ENCODE measurements at regions not wholly inside any gene's neighbourhood (a gene's known extent, or its start where the extent isn't known, plus 50 kb on each side); places are given as distances from the start of the nearest gene placed in this dataset.

DNA sequence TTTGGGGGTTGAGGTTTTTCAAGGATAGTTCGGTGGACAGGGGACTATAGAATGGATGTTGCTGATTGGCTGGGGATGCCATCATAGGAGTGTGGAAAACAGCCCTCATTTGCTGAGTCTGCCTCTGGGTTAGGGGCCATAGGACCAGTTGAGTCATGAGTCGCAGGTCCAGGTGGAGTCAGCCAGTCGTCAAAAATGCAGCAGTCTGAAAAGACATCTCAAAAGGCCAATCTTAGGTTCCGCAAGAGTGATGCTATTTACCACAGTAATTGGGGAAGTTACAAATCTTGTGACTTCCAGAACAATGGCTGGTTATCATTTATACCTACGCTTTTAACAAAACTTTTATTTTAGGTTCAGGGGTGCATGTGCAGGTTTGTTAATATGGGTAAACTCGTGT, 276.0 kb upstream of the DMRT1 start:
- no peak overlapping the region for H3K9ac ChIP-seq (ENCODE audit: low read length in 5 of 5)
- H3K9me3 ChIP-seq (ENCODE audit: control insufficient read depth in 5 of 5, low read length in 5 of 5), result no peaks in the 10 kb centered on the region
- H3K27me3 ChIP-seq (ENCODE audit: control insufficient read depth in 5 of 5, insufficient read depth in 4 of 5, low read length in 5 of 5), result no peaks in the 10 kb centered on the region
- H3K36me3 ChIP-seq (ENCODE audit: control insufficient read depth in 5 of 5, insufficient read depth in 5 of 5, low read length in 5 of 5), result peaks cover 0 to 4% (median 0%) of the 10 kb centered on the region in 5 donors
- peaks cover 0 to 12% (median 3%) of the 10 kb centered on the region in 5 donors for H3K4me1 ChIP-seq (ENCODE audit: control insufficient read depth in 5 of 5, insufficient read depth in 5 of 5, low read length in 5 of 5)
- H3K4me3 ChIP-seq (ENCODE audit: low read depth in 1 of 5, low read length in 5 of 5), result no peak overlapping the region
- H3K27ac ChIP-seq (ENCODE audit: low read depth, low read length), result no peak overlapping the region

DNA sequence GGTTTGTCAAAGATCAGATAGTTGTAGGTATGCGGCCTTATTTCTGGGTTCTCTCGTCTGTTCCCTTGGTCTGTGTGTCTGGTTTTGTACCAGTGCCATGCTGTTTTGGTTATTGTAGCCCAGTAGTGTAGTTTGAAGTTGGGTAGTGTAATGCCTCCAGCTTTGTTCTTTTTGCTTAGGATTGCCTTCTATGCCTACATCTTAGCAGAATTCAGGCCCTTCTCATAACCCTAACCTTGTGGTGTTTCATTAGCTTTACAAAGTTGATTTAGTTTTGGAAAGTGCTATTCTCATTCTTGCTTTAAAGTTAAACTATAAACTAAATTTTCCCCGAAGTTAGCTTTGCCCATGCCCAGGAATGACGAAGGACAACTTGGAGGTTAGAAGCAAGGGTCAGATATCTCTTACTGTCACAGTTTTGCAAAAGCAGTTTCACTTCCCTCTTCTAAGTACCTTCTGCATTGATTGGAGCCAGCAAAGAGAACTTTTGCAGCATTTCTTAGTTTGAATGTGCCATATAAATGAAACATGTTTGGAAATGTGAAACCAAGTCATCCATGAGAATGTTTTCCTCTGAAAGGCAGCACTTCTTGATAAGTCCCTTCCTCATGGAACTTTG, 274.3 kb upstream of the DMRT1 start:
- Histone ChIP-seq H3K9ac (ENCODE audit: low read length in 5 of 5) (no peak overlapping the region), H3K4me3 (ENCODE audit: low read depth in 1 of 5, low read length in 5 of 5) (no peak overlapping the region), H3K4me1 (ENCODE audit: control insufficient read depth in 5 of 5, insufficient read depth in 5 of 5, low read length in 5 of 5) (peaks cover 0 to 4% (median 0%) of the 10 kb centered on the region in 5 donors), H3K9me3 (ENCODE audit: control insufficient read depth in 5 of 5, low read length in 5 of 5) (no peaks in the 10 kb centered on the region), H3K27ac (ENCODE audit: low read depth, low read length) (no peak overlapping the region), H3K36me3 (ENCODE audit: control insufficient read depth in 5 of 5, insufficient read depth in 5 of 5, low read length in 5 of 5) (peaks cover 0 to 4% (median 0%) of the 10 kb centered on the region in 5 donors), H3K27me3 (ENCODE audit: control insufficient read depth in 5 of 5, insufficient read depth in 4 of 5, low read length in 5 of 5) (no peaks in the 10 kb centered on the region)

DNA sequence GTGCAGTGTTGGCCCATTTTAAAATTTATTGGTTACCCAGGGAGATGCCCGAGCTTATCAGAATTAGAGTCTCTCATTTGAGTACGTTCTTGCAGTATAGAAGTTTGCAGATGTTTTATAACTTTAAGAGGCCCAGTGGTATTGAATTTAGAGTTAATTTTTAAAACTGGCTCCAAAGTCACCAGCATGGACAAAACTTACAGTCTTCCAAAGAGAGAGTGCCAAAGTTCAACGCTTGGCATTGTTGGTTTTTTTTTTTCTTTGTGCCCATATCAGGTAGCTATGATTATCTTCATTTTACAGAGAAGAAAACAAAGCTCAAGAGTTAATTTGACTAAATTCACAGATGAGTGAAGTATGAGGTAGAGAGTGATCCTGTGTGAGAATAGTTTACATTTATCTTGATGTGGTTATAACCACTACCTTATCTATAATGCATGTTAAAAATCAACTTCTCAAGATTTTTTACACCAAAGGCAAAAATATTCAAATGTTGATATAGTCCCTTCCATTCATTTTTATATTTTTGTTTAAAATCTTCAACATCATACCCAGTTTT, 273.7 kb upstream of the DMRT1 start:
- peaks cover 0 to 4% (median 0%) of the 10 kb centered on the region in 5 donors for H3K4me1 ChIP-seq (ENCODE audit: control insufficient read depth in 5 of 5, insufficient read depth in 5 of 5, low read length in 5 of 5)
- no peak overlapping the region for H3K9ac ChIP-seq (ENCODE audit: low read length in 5 of 5)
- no peaks in the 10 kb centered on the region for H3K9me3 ChIP-seq (ENCODE audit: control insufficient read depth in 5 of 5, low read length in 5 of 5)
- H3K36me3 ChIP-seq (ENCODE audit: control insufficient read depth in 5 of 5, insufficient read depth in 5 of 5, low read length in 5 of 5), result peaks cover 0 to 4% (median 0%) of the 10 kb centered on the region in 5 donors
- H3K27ac ChIP-seq (ENCODE audit: low read depth, low read length), result no peak overlapping the region
- H3K27me3 ChIP-seq (ENCODE audit: control insufficient read depth in 5 of 5, insufficient read depth in 4 of 5, low read length in 5 of 5), result no peaks in the 10 kb centered on the region
- no peak overlapping the region for H3K4me3 ChIP-seq (ENCODE audit: low read depth in 1 of 5, low read length in 5 of 5)

GRCh38 chr9:569296-569695, 272.2 kb upstream of the DMRT1 start:
- Histone ChIP-seq H3K9me3 (ENCODE audit: control insufficient read depth in 5 of 5, low read length in 5 of 5) (no peaks in the 10 kb centered on the region), H3K4me1 (ENCODE audit: control insufficient read depth in 5 of 5, insufficient read depth in 5 of 5, low read length in 5 of 5) (peaks cover 0 to 8% (median 0%) of the 10 kb centered on the region in 5 donors), H3K27me3 (ENCODE audit: control insufficient read depth in 5 of 5, insufficient read depth in 4 of 5, low read length in 5 of 5) (no peaks in the 10 kb centered on the region), H3K27ac (ENCODE audit: low read depth, low read length) (no peak overlapping the region), H3K36me3 (ENCODE audit: control insufficient read depth in 5 of 5, insufficient read depth in 5 of 5, low read length in 5 of 5) (peaks cover 0 to 4% (median 0%) of the 10 kb centered on the region in 5 donors), H3K9ac (ENCODE audit: low read length in 5 of 5) (no peak overlapping the region), H3K4me3 (ENCODE audit: low read depth in 1 of 5, low read length in 5 of 5) (no peak overlapping the region)

DNA sequence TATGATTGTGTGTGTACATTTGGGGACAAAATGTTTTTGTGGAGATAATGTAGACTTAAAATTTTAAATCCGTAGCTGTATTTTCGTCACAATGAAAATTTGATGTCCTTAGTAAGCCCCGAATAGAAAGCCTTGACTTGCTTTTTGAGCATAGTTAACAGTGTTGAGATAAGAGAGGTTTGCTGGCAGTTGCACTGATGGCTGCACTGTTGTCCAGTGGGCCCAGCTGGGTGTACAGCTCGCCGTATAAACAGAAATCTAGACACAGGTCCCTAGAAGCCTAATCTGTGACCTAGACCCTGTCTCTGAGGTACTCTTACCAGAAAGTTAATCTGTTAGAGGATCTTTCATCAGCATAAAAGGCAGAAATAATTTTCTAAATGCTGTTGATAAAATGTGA, 271.3 kb upstream of the DMRT1 start:
- H3K9me3 ChIP-seq (ENCODE audit: control insufficient read depth in 5 of 5, low read length in 5 of 5), result no peaks in the 10 kb centered on the region
- H3K9ac ChIP-seq (ENCODE audit: low read length in 5 of 5), result no peak overlapping the region
- H3K27me3 ChIP-seq (ENCODE audit: control insufficient read depth in 5 of 5, insufficient read depth in 4 of 5, low read length in 5 of 5), result no peaks in the 10 kb centered on the region
- H3K27ac ChIP-seq (ENCODE audit: low read depth, low read length), result no peak overlapping the region
- H3K36me3 ChIP-seq (ENCODE audit: control insufficient read depth in 5 of 5, insufficient read depth in 5 of 5, low read length in 5 of 5), result peaks cover 0 to 4% (median 0%) of the 10 kb centered on the region in 5 donors
- peaks cover 0 to 9% (median 0%) of the 10 kb centered on the region in 5 donors for H3K4me1 ChIP-seq (ENCODE audit: control insufficient read depth in 5 of 5, insufficient read depth in 5 of 5, low read length in 5 of 5)
- H3K4me3 ChIP-seq (ENCODE audit: low read depth in 1 of 5, low read length in 5 of 5), result no peak overlapping the region

DNA sequence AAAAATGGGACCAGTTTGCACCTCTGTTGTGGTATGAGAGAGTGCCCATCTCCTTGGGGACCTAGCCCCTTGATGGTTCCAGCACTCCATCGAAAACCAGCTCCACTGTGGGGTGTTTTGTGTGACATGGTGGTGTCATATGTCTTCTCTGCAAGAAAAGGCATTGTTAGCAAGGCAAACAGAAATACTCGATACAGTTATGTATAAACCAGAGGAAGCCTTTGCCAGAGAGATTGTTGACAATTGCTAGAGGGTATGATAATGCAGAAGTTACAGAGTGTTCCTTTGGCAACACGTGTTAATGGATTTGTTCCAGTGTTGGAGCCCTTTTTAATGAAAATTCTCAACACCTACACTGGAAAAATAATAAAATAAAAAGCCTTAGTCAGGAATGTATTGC, 270.4 kb upstream of the DMRT1 start:
- Histone ChIP-seq H3K27me3 (ENCODE audit: control insufficient read depth in 5 of 5, insufficient read depth in 4 of 5, low read length in 5 of 5) (no peaks in the 10 kb centered on the region), H3K4me1 (ENCODE audit: control insufficient read depth in 5 of 5, insufficient read depth in 5 of 5, low read length in 5 of 5) (peaks cover 0 to 9% (median 0%) of the 10 kb centered on the region in 5 donors), H3K36me3 (ENCODE audit: control insufficient read depth in 5 of 5, insufficient read depth in 5 of 5, low read length in 5 of 5) (peaks cover 0 to 4% (median 0%) of the 10 kb centered on the region in 5 donors), H3K9me3 (ENCODE audit: control insufficient read depth in 5 of 5, low read length in 5 of 5) (no peaks in the 10 kb centered on the region), H3K9ac (ENCODE audit: low read length in 5 of 5) (no peak overlapping the region), H3K4me3 (ENCODE audit: low read depth in 1 of 5, low read length in 5 of 5) (no peak overlapping the region), H3K27ac (ENCODE audit: low read depth, low read length) (no peak overlapping the region)

DNA sequence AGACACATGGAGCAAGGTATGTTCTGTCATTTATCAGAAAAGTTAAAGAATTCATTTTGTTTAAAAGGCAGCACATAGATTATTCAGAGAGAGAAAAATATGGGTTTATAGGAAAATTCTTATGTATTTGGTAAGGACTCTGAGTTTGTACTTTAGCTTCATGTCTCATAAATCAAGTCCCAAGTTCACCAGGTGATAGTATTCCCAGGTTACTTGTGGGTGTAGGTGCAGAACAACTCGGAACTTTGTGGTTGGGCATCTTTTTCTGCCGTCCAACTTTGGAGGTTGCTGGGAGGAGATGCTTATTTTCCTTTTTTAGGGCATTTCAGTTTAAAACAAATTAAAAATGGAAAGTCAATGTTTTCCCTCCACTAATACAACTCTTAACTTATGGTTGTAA, 269.8 kb upstream of the DMRT1 start:
- Histone ChIP-seq H3K9ac (ENCODE audit: low read length in 5 of 5) (no peak overlapping the region), H3K27ac (ENCODE audit: low read depth, low read length) (no peak overlapping the region), H3K9me3 (ENCODE audit: control insufficient read depth in 5 of 5, low read length in 5 of 5) (no peaks in the 10 kb centered on the region), H3K4me1 (ENCODE audit: control insufficient read depth in 5 of 5, insufficient read depth in 5 of 5, low read length in 5 of 5) (peaks cover 0 to 9% (median 0%) of the 10 kb centered on the region in 5 donors), H3K36me3 (ENCODE audit: control insufficient read depth in 5 of 5, insufficient read depth in 5 of 5, low read length in 5 of 5) (peaks cover 0 to 4% (median 0%) of the 10 kb centered on the region in 5 donors), H3K4me3 (ENCODE audit: low read depth in 1 of 5, low read length in 5 of 5) (no peak overlapping the region), H3K27me3 (ENCODE audit: control insufficient read depth in 5 of 5, insufficient read depth in 4 of 5, low read length in 5 of 5) (no peaks in the 10 kb centered on the region)

DNA sequence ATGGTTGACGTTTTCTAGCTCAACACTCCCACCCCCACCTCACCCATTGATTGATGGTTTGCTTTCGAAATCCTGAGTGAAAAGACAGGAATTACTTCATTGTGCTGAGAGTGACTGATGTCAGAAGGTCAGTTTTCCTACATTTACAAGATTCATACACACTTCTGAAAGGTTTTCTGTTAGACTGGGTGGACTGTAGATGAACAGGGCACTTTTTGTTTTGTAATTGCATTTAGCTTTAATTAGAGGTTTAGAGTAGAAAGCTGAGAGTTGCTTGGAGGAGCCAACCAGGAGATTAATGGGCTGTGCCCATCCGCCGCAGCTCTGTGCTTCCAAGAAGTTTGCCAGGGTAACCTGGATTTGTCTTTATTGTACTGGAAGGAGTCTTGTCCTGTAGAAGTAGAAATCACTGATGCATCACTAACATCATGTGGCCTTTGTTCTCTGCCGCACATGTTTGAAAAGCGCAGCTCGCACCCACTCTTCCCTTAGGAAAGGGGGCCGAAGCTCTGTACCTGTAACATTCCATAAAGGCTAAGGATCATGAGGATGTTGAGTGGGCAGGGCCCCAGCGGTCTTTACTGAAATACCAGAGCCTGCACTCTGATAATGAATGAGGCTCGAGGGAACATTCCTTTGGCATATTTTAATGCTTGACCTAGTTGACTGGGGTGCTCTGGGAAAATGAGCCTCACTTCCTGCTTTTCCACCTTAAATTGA, 267.6 kb upstream of the DMRT1 start:
- no peak overlapping the region for H3K4me3 ChIP-seq (ENCODE audit: low read depth in 1 of 5, low read length in 5 of 5)
- no peaks in the 10 kb centered on the region for H3K36me3 ChIP-seq (ENCODE audit: control insufficient read depth in 5 of 5, insufficient read depth in 5 of 5, low read length in 5 of 5)
- no peaks in the 10 kb centered on the region for H3K27me3 ChIP-seq (ENCODE audit: control insufficient read depth in 5 of 5, insufficient read depth in 4 of 5, low read length in 5 of 5)
- H3K27ac ChIP-seq (ENCODE audit: low read depth, low read length), result no peak overlapping the region
- no peaks in the 10 kb centered on the region for H3K9me3 ChIP-seq (ENCODE audit: control insufficient read depth in 5 of 5, low read length in 5 of 5)
- no peak overlapping the region for H3K9ac ChIP-seq (ENCODE audit: low read length in 5 of 5)
- H3K4me1 ChIP-seq (ENCODE audit: control insufficient read depth in 5 of 5, insufficient read depth in 5 of 5, low read length in 5 of 5), result peaks cover 0 to 5% (median 0%) of the 10 kb centered on the region in 5 donors

GRCh38 chr9:575139-575538, 266.4 kb upstream of the DMRT1 start:
- no peaks in the 10 kb centered on the region for H3K9me3 ChIP-seq (ENCODE audit: control insufficient read depth in 5 of 5, low read length in 5 of 5)
- H3K4me1 ChIP-seq (ENCODE audit: control insufficient read depth in 5 of 5, insufficient read depth in 5 of 5, low read length in 5 of 5), result peaks cover 0 to 5% (median 0%) of the 10 kb centered on the region in 5 donors
- no peak overlapping the region for H3K4me3 ChIP-seq (ENCODE audit: low read depth in 1 of 5, low read length in 5 of 5)
- H3K27ac ChIP-seq (ENCODE audit: low read depth, low read length), result no peak overlapping the region
- H3K9ac ChIP-seq (ENCODE audit: low read length in 5 of 5), result no peak overlapping the region
- H3K27me3 ChIP-seq (ENCODE audit: control insufficient read depth in 5 of 5, insufficient read depth in 4 of 5, low read length in 5 of 5), result no peaks in the 10 kb centered on the region
- H3K36me3 ChIP-seq (ENCODE audit: control insufficient read depth in 5 of 5, insufficient read depth in 5 of 5, low read length in 5 of 5), result no peaks in the 10 kb centered on the region

DNA sequence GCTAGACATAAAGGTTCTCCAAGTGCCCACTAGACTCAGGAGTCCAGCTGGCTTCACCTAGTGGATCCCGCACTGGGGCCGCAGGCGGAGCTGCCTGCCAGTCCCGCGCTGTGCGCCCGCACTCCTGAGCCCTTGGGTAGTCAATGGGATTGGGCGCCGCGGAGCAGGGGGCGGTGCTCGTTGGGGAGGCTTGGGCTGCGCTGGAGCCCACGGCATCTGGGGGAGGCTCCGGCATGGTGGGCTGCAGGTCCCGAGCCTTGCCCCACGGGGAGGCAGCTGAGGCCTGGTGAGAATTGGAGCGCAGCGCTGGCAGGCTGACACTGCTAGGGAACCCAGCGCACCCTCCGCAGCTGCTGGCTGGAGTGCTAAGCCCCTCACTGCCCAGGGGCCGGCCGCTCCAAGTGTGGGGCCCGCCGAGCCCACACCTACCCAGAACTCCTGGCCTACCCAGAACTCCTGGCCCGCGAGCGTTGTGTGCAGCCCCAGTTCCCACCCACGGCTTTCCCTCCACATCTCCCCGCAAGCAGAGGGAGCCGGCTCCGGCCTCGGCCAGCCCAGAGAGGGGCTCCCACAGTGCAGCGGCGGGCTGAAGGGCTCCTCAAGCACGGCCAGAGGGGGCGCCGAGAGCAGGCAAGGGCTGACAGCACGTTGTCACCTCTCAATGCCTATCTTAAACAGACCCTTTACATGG, 260.7 kb upstream of the DMRT1 start:
- Histone ChIP-seq H3K27ac (ENCODE audit: low read depth, low read length) (no peak overlapping the region), H3K27me3 (ENCODE audit: control insufficient read depth in 5 of 5, insufficient read depth in 4 of 5, low read length in 5 of 5) (no peaks in the 10 kb centered on the region), H3K4me1 (ENCODE audit: control insufficient read depth in 5 of 5, insufficient read depth in 5 of 5, low read length in 5 of 5) (no peaks in the 10 kb centered on the region)

More for the DNA sequence above, 260.7 kb upstream of the DMRT1 start:
- Histone ChIP-seq H3K9me3 (ENCODE audit: control insufficient read depth in 5 of 5, low read length in 5 of 5) (no peaks in the 10 kb centered on the region), H3K9ac (ENCODE audit: low read length in 5 of 5) (no peak overlapping the region), H3K4me3 (ENCODE audit: low read depth in 1 of 5, low read length in 5 of 5) (no peak overlapping the region), H3K36me3 (ENCODE audit: control insufficient read depth in 5 of 5, insufficient read depth in 5 of 5, low read length in 5 of 5) (no peaks in the 10 kb centered on the region)
